ENCODE measurements at regions not wholly inside any gene's neighbourhood (a gene's known extent, or its start where the extent isn't known, plus 50 kb on each side); places are given as distances from the start of the nearest gene placed in this dataset.

- no peak for DNase-seq
- ATAC-seq, result no peak
- intact Hi-C loops (cut with DNase I, micrococcal nuclease), result no loop called here
Observed at GRCh38 chr14:98949051-98949450, 322.9 kb downstream of the BCL11B start.

- DNase-seq (no peak), ATAC-seq (no peak)
- intact Hi-C loops (cut with DNase I, micrococcal nuclease), result no loop called here
Observed at GRCh38 chr14:98949481-98950135, 322.4 kb downstream of the BCL11B start.

GRCh38 chr14:98950353-98950895, 321.6 kb downstream of the BCL11B start:
- ATAC-seq, result no peak
- DNase-seq, result no peak
- intact Hi-C loops (cut with DNase I, micrococcal nuclease), result no loop called here

GRCh38 chr14:98951031-98951430, 321.0 kb downstream of the BCL11B start:
- ATAC-seq, result no peak
- no peak for DNase-seq
- intact Hi-C loops (cut with DNase I, micrococcal nuclease), result no loop called here

GRCh38 chr14:98951521-98952152, 320.4 kb downstream of the BCL11B start:
- no peak for DNase-seq
- intact Hi-C loops (cut with DNase I, micrococcal nuclease), result no loop called here
- no peak for ATAC-seq

- intact Hi-C loops (cut with DNase I, micrococcal nuclease), result no loop called here
- ATAC-seq (no peak), DNase-seq (no peak)
Observed at GRCh38 chr14:98952593-98953350, 319.2 kb downstream of the BCL11B start.

- ATAC-seq (no peak), DNase-seq (peak in 1 of 2 donors; percentile 52)
- intact Hi-C loops (cut with DNase I, micrococcal nuclease), result no loop called here
Observed at GRCh38 chr14:98953551-98954348, 318.2 kb downstream of the BCL11B start.

- no peak for DNase-seq
- intact Hi-C loops (cut with DNase I, micrococcal nuclease), result no loop called here
- ATAC-seq, result no peak
Observed at GRCh38 chr14:98954349-98955000, 317.5 kb downstream of the BCL11B start.

- intact Hi-C loops (cut with DNase I, micrococcal nuclease), result no loop called here
- no peak for DNase-seq
- ATAC-seq, result no peak
Observed at GRCh38 chr14:98955036-98955740, 316.8 kb downstream of the BCL11B start.

- DNase-seq, result no peak
- no peak for ATAC-seq
- intact Hi-C loops (cut with DNase I, micrococcal nuclease), result no loop called here
Observed at GRCh38 chr14:98955741-98956070, 316.3 kb downstream of the BCL11B start.

GRCh38 chr14:98956181-98956580, 315.8 kb downstream of the BCL11B start:
- DNase-seq (no peak), ATAC-seq (no peak)
- intact Hi-C loops (cut with DNase I, micrococcal nuclease), result no loop called here

- ATAC-seq, result no peak
- no peak for DNase-seq
- intact Hi-C loops (cut with DNase I, micrococcal nuclease), result no loop called here
Observed at GRCh38 chr14:98956661-98957060, 315.3 kb downstream of the BCL11B start.

GRCh38 chr14:98957211-98958047, 314.6 kb downstream of the BCL11B start:
- no peak for ATAC-seq
- intact Hi-C loops (cut with DNase I, micrococcal nuclease), result no loop called here
- DNase-seq, result peak; percentile 16 to 36

GRCh38 chr14:98958048-98958631, 313.9 kb downstream of the BCL11B start:
- DNase-seq, result no peak
- intact Hi-C loops (cut with DNase I, micrococcal nuclease), result no loop called here
- ATAC-seq, result no peak

GRCh38 chr14:98958632-98959031, 313.4 kb downstream of the BCL11B start:
- intact Hi-C loops (cut with DNase I, micrococcal nuclease), result no loop called here
- ATAC-seq, result no peak

GRCh38 chr14:98959410-98959809, 312.6 kb downstream of the BCL11B start:
- no peak for ATAC-seq
- DNase-seq, result no peak
- intact Hi-C loops (cut with DNase I, micrococcal nuclease), result no loop called here

More at GRCh38 chr14:98958632-98959031, 313.4 kb downstream of the BCL11B start:
- no peak for DNase-seq
